Neuronal stem cell (in vitro differentiated cells): ENCODE measurements at regions not wholly inside any gene's neighbourhood (a gene's known extent, or its start where the extent isn't known, plus 50 kb on each side); places are given as distances from the start of the nearest gene placed in this dataset.

Experiments used
- DNase-seq: peaks from one replicate; pipeline ENCODE4 v3.0.0-alpha.2; 2013; ENCODE audit warnings: low spot score
- H2AFZ ChIP-seq: one replicate; pipeline ENCODE4 v1.6.1; 2013; ENCODE audit warnings: mild to moderate bottlenecking, low read length, inconsistent platforms
- H2AK5ac ChIP-seq: 2 replicates; pipeline ENCODE4 v1.6.1; 2013; ENCODE audit warnings: low read depth, mild to moderate bottlenecking, inconsistent platforms, low read length, moderate library complexity, mixed read lengths
- H2BK120ac ChIP-seq: 2 replicates; pipeline ENCODE4 v1.6.1; 2013; ENCODE audit warnings: low read depth, mild to moderate bottlenecking, inconsistent platforms, low read length, moderate library complexity, mixed read lengths
- H2BK12ac ChIP-seq: one replicate; pipeline ENCODE4 v1.6.1; 2013; ENCODE audit warnings: low read length, inconsistent platforms
- H2BK15ac ChIP-seq: 2 replicates; pipeline ENCODE4 v1.6.1; 2013; ENCODE audit warnings: mild to moderate bottlenecking, low read length, inconsistent platforms, mixed read lengths
- H2BK5ac ChIP-seq: one replicate; pipeline ENCODE4 v1.6.1; 2013; ENCODE audit warnings: inconsistent platforms, mild to moderate bottlenecking, low read length, moderate library complexity
- H3K14ac ChIP-seq: one replicate; pipeline ENCODE4 v1.6.1; 2013; ENCODE audit warnings: low read length, inconsistent platforms
- H3K18ac ChIP-seq: 2 replicates; pipeline ENCODE4 v1.6.1; 2013; ENCODE audit warnings: low read length, inconsistent platforms
- H3K23ac ChIP-seq: 2 replicates; pipeline ENCODE4 v1.6.1; 2013; ENCODE audit warnings: low read depth, mild to moderate bottlenecking, mixed read lengths, low read length, inconsistent platforms; ENCODE audit not compliant: poor library complexity
- H3K27ac ChIP-seq: replicated peaks from 3 replicates; pipeline ENCODE4 v1.5.1; 2013; ENCODE audit warnings: low read length, inconsistent platforms
- H3K27me3 ChIP-seq, 3 experiments: 2 replicates each; pipeline ENCODE4 v1.6.1; 2013; ENCODE audit warnings: low read length in 3 of 3, mild to moderate bottlenecking in 2 of 3, inconsistent platforms in 1 of 3, low read depth in 1 of 3, mixed read lengths in 1 of 3, moderate library complexity in 1 of 3; ENCODE audit not compliant: control insufficient read depth in 3 of 3, insufficient read depth in 3 of 3
- H3K36me3 ChIP-seq, 2 donors: replicated peaks in 1 of 2; 2 replicates each; pipeline ENCODE4 v1.6.1; 2013; ENCODE audit warnings: low read length in 2 of 2; ENCODE audit not compliant: control insufficient read depth in 2 of 2, insufficient read depth in 2 of 2
- H3K4ac ChIP-seq: 2 replicates; pipeline ENCODE4 v1.6.1; 2013; ENCODE audit warnings: inconsistent platforms, mild to moderate bottlenecking, low read length, moderate library complexity
- H3K4me1 ChIP-seq, 2 donors: 1 replicate in 1 of 2; 2 replicates in 1 of 2; pipeline ENCODE4 v1.6.1; 2013; ENCODE audit warnings: low read length in 2 of 2, low read depth in 1 of 2; ENCODE audit not compliant: control insufficient read depth in 2 of 2, insufficient read depth in 1 of 2
- H3K4me2 ChIP-seq: one replicate; pipeline ENCODE4 v1.6.1; 2013; ENCODE audit warnings: mild to moderate bottlenecking, low read length, inconsistent platforms; ENCODE audit not compliant: insufficient read depth, poor library complexity, severe bottlenecking
- H3K4me3 ChIP-seq, 2 donors: 2 replicates each; pipeline ENCODE4 v1.5.1; 2013; ENCODE audit warnings: low read length in 2 of 2, mild to moderate bottlenecking in 2 of 2, inconsistent platforms in 1 of 2, moderate library complexity in 1 of 2
- H3K79me1 ChIP-seq: one replicate; pipeline ENCODE4 v1.6.1; 2013; ENCODE audit warnings: low read depth, mild to moderate bottlenecking, inconsistent platforms, low read length, moderate library complexity
- H3K9ac ChIP-seq: one replicate; pipeline ENCODE4 v1.6.1; 2013; ENCODE audit warnings: mild to moderate bottlenecking, low read depth, low read length, inconsistent platforms; ENCODE audit not compliant: poor library complexity
- H3K9me3 ChIP-seq, 2 donors: replicated peaks in 1 of 2; 2 replicates each; pipeline versions ENCODE3 to v1.6.1; 2013; ENCODE audit warnings: low read length in 2 of 2, mild to moderate bottlenecking in 2 of 2, inconsistent platforms in 1 of 2, low read depth in 1 of 2, mixed read lengths in 1 of 2, moderate library complexity in 1 of 2; ENCODE audit not compliant: control insufficient read depth in 2 of 2, insufficient read depth in 1 of 2
- H4K8ac ChIP-seq: one replicate; pipeline ENCODE4 v1.6.1; 2013; ENCODE audit warnings: low read depth, mild to moderate bottlenecking, inconsistent platforms, low read length, moderate library complexity
- H4K91ac ChIP-seq: one replicate; pipeline ENCODE4 v1.6.1; 2013; ENCODE audit warnings: low read length, low read depth, mild to moderate bottlenecking, inconsistent platforms; ENCODE audit not compliant: poor library complexity
- WGBS, 2 donors: extraction: QIAGEN DNeasy Blood & Tissue Kit; methylation state at CpG; one replicate each; pipeline ENCODE4 v1.1.7; 2013; ENCODE audit warnings: missing lambda C conversion rate in 2 of 2, mixed read lengths in 1 of 2; ENCODE audit not compliant: insufficient read length in 2 of 2, insufficient replicate concordance in 1 of 2; ENCODE audit errors: extremely low coverage in 2 of 2; 5-methylcytosine and 5-hydroxymethylcytosine counted together

DNA sequence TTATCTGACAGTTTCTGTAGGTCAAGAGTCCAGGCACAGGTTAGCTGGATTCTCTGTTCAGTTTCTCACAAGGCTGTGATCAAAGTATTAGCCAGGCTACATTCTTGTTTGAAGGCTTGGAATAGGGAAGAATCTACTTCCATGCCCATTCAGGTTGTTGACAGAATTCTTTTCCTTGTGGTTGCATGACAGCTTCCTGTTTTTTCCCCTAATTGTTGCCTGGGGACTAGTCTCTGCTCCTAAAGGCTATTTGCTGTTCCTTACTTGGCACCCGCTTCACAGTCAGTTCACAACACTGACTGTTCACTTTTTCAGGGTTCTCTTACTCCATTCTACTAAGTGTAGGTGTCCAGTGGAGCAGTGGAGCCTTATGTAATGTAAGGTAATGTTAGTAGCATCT, 115.4 kb upstream of the GBE1 start:
- no peak overlapping the region for H4K8ac ChIP-seq
- H2AK5ac ChIP-seq = no peak overlapping the region
- peaks cover 3 to 5% of the 10 kb centered on the region in 2 donors for H3K9me3 ChIP-seq
- no peak overlapping the region for H2BK120ac ChIP-seq
- no peaks in the 10 kb centered on the region for H3K27me3 ChIP-seq
- H2BK15ac ChIP-seq = no peak overlapping the region
- no peak overlapping the region for H2AFZ ChIP-seq
- no peak overlapping the region for H4K91ac ChIP-seq
- H3K27ac ChIP-seq = no peak overlapping the region
- H3K18ac ChIP-seq = no peak overlapping the region
- H3K9ac ChIP-seq = no peak overlapping the region
- WGBS, 2 donors = no CpG with 5 or more reads among the region's 1 CpG
- no peak overlapping the region for H2BK5ac ChIP-seq
- H3K4me1 ChIP-seq = no peaks in the 10 kb centered on the region
- H2BK12ac ChIP-seq = no peak overlapping the region
- no peaks in the 10 kb centered on the region for H3K79me1 ChIP-seq
- no peak overlapping the region for H3K14ac ChIP-seq
- no peak overlapping the region for H3K4me3 ChIP-seq
- H3K23ac ChIP-seq = no peak overlapping the region
- no peak overlapping the region for H3K4ac ChIP-seq
- H3K36me3 ChIP-seq = no peaks in the 10 kb centered on the region
- no peak for DNase-seq
- H3K4me2 ChIP-seq = no peak overlapping the region

DNA sequence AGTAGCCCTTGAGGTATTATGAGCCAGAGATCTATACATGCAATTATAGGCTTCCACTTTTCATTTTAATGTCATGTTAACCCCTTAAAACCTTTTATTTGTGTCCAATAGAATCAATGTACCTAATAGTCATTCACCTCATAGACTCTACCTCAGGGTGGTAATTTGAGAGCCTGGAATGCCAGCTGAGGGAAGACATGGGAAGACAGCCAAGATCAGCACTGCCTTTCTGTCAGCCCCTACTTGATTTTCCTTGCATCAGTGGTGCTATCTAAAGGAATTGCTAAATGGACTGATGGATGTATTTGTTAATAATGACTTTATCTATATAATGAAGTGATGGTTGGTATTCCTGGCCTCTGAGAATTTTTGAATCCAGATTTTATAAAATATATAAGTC, 113.3 kb upstream of the GBE1 start:
- no peaks in the 10 kb centered on the region for H3K79me1 ChIP-seq
- no peak overlapping the region for H4K8ac ChIP-seq
- H2AK5ac ChIP-seq = no peak overlapping the region
- no peak for DNase-seq
- no peak overlapping the region for H2BK12ac ChIP-seq
- H3K4me1 ChIP-seq = no peaks in the 10 kb centered on the region
- peaks cover 3 to 5% of the 10 kb centered on the region in 2 donors for H3K9me3 ChIP-seq
- H4K91ac ChIP-seq = no peak overlapping the region
- no peak overlapping the region for H3K18ac ChIP-seq
- H3K14ac ChIP-seq = no peak overlapping the region
- H3K4me3 ChIP-seq = no peak overlapping the region
- H3K4ac ChIP-seq = no peak overlapping the region
- H3K9ac ChIP-seq = no peak overlapping the region
- H2BK5ac ChIP-seq = no peak overlapping the region
- no peaks in the 10 kb centered on the region for H3K27me3 ChIP-seq
- H2AFZ ChIP-seq = no peak overlapping the region
- H3K23ac ChIP-seq = no peak overlapping the region
- H3K4me2 ChIP-seq = no peak overlapping the region
- no peak overlapping the region for H2BK120ac ChIP-seq
- H2BK15ac ChIP-seq = no peak overlapping the region
- H3K27ac ChIP-seq = no peak overlapping the region
- H3K36me3 ChIP-seq = no peaks in the 10 kb centered on the region

DNA sequence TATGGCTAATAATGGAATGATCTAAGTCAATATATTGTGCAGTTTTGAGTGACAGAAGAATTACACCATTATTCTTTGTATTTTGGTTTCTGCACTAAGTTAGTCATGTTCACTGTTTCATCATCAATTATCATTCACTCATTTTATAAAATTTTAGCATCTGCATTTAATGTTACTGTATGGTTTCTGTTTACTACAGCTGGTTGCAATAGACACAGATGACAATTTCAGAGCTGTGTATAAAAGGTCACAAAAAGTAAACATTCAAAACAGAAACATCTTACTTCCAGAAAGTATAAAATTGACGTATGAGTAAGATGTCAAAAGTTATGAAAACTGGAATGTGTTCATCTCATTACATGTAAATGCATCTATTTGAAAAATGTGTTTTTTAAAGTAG, 111.1 kb upstream of the GBE1 start:
- Histone ChIP-seq H2BK120ac (no peak overlapping the region), H3K79me1 (no peaks in the 10 kb centered on the region), H2BK15ac (no peak overlapping the region), H3K9ac (no peak overlapping the region), H2BK12ac (no peak overlapping the region), H3K18ac (no peak overlapping the region), H3K27me3 (no peaks in the 10 kb centered on the region), H4K8ac (no peak overlapping the region), H2AK5ac (no peak overlapping the region), H3K27ac (no peak overlapping the region), H3K4me2 (no peak overlapping the region), H3K4me3 (no peak overlapping the region), H2AFZ (no peak overlapping the region), H3K14ac (no peak overlapping the region), H4K91ac (no peak overlapping the region), H3K23ac (no peak overlapping the region), H3K4ac (no peak overlapping the region), H2BK5ac (no peak overlapping the region), H3K9me3 (peaks cover 0 to 3% of the 10 kb centered on the region in 2 donors), H3K36me3 (no peaks in the 10 kb centered on the region), H3K4me1 (no peaks in the 10 kb centered on the region)
- no peak for DNase-seq
- WGBS, 2 donors = no CpG with 5 or more reads among the region's 1 CpG

DNA sequence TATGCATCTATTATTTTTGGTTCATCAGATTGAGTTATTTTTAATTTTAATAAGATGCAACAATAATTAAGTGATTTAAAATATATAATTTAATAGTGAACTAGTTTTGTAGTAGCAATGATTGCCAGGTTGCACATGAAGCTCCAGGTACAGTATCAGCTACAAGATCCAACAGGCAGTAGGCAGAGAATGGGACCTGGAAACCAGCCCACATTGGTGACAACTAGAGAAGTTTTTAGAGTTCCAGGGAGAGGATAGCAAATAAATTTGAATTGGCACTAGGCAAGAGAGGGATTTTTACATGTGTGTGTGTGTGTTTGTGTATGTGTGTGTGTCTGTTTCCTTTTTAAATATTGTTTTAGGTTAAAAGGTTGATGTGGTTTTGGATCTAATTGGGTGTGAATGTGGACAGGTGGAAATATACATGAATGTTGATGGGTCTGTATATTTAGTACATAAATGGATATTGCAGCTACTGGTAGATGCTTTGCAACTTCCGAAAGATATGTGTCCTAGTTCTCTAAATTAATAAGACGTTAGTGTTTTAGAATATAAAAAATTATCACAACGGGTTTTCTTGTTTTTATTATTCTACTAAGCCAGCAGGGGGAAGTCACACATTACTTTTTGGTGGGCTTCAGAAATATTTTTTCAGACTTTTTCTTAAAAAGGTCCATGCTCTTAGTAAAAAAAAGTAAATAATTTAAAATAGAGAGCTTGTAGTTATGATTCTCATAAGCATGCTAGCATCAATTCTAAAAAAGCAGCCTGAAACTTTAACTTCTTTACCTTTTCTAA, 110.1 kb upstream of the GBE1 start:
- Histone ChIP-seq H3K4ac (no peak overlapping the region), H3K36me3 (no peaks in the 10 kb centered on the region), H2BK15ac (no peak overlapping the region), H4K91ac (no peak overlapping the region), H3K9ac (no peak overlapping the region), H3K27me3 (no peaks in the 10 kb centered on the region), H3K4me3 (no peak overlapping the region), H3K4me1 (no peaks in the 10 kb centered on the region), H2BK5ac (no peak overlapping the region), H3K14ac (no peak overlapping the region), H3K18ac (no peak overlapping the region), H4K8ac (no peak overlapping the region), H2AK5ac (no peak overlapping the region), H2AFZ (no peak overlapping the region), H3K27ac (no peak overlapping the region), H3K79me1 (no peaks in the 10 kb centered on the region), H3K23ac (no peak overlapping the region), H2BK12ac (no peak overlapping the region), H3K9me3 (no peaks in the 10 kb centered on the region), H3K4me2 (no peak overlapping the region), H2BK120ac (no peak overlapping the region)
- no peak for DNase-seq
- WGBS, 2 donors = no CpG with 5 or more reads among the region's 3 CpGs
